Adrenal gland (tissue), 9 donors: ENCODE measurements at regions not wholly inside any gene's neighbourhood (a gene's known extent, or its start where the extent isn't known, plus 50 kb on each side); places are given as distances from the start of the nearest gene placed in this dataset.
A peak's percentile ranks its signal among the peaks of the same experiment; 100 is the strongest.

ENCODE experiments used
- DNase-seq, 7 donors: peaks; one replicate each; pipeline ENCODE4 v3.0.0-alpha.2; 2019 to 2020
- H3K27ac ChIP-seq, 5 donors: fragments of 200-600 bp; sonication (generic) in 4 of 5; 1 replicate in 3 of 5; 2 replicates in 2 of 5; pipeline versions ENCODE4 v1.5.1 to v1.8.0; 2016 to 2020; ENCODE audit warnings: mild to moderate bottlenecking in 1 of 5
- H3K27me3 ChIP-seq: fragments of 200-600 bp; 2 replicates; pipeline ENCODE4 v1.8.0; 2021
- H3K36me3 ChIP-seq, 2 donors: fragments of 200-600 bp; replicated peaks in 1 of 2; 1 replicate in 1 of 2; 2 replicates in 1 of 2; pipeline versions ENCODE4 v1.5.1 to v1.8.0; 2018 to 2022
- H3K4me1 ChIP-seq, 2 donors: fragments of 200-600 bp; replicated peaks in 1 of 2; 1 replicate in 1 of 2; 2 replicates in 1 of 2; pipeline versions ENCODE4 v1.5.1 to v1.8.0; 2018 to 2021
- H3K4me3 ChIP-seq, 4 donors: fragments of 200-600 bp; sonication (generic) in 3 of 4; one replicate each; pipeline ENCODE4 v1.5.1; 2016 to 2018
- H3K9me3 ChIP-seq, 3 donors: fragments of 200-600 bp; sonication (generic) in 1 of 3; replicated peaks in 1 of 3; 1 replicate in 2 of 3; 2 replicates in 1 of 3; pipeline versions ENCODE4 v1.5.1 to v1.8.0; 2016 to 2021
- POLR2A ChIP-seq, 2 donors: fragments of 450-650 bp; IDR thresholded peaks; one replicate each; pipeline ENCODE4 v1.6.1; 2017; ENCODE audit warnings: antibody characterized with exemption in 2 of 2, mild to moderate bottlenecking in 2 of 2, moderate library complexity in 1 of 2
- WGBS, 4 donors: extraction: QIAGEN DNeasy Blood & Tissue Kit in 2 of 4; methylation state at CpG; one replicate each; pipeline versions ENCODE4 v1.1.5 to v1.1.7; 2013 to 2017; 5-methylcytosine and 5-hydroxymethylcytosine counted together
- intact Hi-C, 2 donors: fragments of 100-400 bp; cut with DNase I; formaldehyde crosslinking; loops; one replicate each; pipeline versions ENCODE4 v1.14.1 to v1.15.0; 2022 to 2023
- TF ChIP-seq, protein P1 (sequence below), 6 experiments: fragments of 450-650 bp in 4 of 6; fragments of 200-600 bp in 2 of 6; sonication (generic) in 1 of 6; IDR thresholded peaks; 1 replicate in 5 of 6; 2 replicates in 1 of 6; pipeline versions ENCODE4 v1.5.1 to v1.8.0; 2016 to 2021; ENCODE audit warnings: antibody characterized with exemption in 6 of 6, mild to moderate bottlenecking in 2 of 6, moderate library complexity in 1 of 6
- donor health status: healthy with polysubstance abuse.
- donor health status: Bipolar disorder and iron deficiency.
- donor health status: DM: yes; HTN: yes; CAD: no.
- donor health status: DM: no; HTN: no; CAD: no.
- donor health status: DM: no; HTN: no; CAD: no.

DNA sequence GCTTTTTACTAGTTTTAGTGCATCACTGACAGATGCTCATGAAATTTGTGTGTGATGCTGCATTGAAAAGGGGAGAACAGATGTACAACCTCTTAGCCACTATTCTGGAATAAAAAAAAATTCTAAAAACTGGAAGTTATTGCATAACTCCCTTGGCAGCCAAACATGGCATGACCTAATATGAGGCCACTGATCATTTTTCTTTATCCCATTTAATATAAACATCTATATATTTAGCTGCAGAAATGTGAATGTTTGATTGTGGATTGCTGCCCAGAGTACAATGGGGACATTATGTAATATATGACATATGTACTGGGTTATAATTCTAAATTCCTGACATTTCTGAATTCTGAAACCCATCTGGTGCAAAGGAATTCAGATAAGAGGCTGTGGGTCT is 86.5 kb downstream of the CDCA7 start:
- TF ChIP-seq POLR2A (IDR thresholded peaks at IDR 0.05): no peak
- TF ChIP-seq, protein P1, sequence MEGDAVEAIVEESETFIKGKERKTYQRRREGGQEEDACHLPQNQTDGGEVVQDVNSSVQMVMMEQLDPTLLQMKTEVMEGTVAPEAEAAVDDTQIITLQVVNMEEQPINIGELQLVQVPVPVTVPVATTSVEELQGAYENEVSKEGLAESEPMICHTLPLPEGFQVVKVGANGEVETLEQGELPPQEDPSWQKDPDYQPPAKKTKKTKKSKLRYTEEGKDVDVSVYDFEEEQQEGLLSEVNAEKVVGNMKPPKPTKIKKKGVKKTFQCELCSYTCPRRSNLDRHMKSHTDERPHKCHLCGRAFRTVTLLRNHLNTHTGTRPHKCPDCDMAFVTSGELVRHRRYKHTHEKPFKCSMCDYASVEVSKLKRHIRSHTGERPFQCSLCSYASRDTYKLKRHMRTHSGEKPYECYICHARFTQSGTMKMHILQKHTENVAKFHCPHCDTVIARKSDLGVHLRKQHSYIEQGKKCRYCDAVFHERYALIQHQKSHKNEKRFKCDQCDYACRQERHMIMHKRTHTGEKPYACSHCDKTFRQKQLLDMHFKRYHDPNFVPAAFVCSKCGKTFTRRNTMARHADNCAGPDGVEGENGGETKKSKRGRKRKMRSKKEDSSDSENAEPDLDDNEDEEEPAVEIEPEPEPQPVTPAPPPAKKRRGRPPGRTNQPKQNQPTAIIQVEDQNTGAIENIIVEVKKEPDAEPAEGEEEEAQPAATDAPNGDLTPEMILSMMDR (IDR thresholded peaks at IDR 0.05): no peak
- intact Hi-C loops: no loop called here

DNA sequence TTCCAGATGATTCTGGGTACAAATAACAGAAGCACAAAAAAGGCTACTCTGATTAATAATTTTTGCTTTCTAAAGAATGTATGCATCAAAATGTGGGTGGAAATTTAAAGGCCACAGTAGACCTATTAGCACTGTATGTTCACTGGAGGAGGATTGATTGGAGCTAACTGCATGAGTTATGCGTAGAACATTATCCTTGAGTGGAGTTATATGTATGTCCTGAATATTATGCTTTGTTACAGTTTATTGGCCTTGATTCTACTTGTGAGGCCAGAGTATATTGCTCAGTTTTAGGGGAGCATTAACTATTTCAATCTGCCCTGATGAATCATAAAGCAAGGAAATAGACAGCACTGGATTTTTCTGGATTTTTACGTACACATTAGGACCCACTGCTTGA is 87.9 kb downstream of the CDCA7 start:
- intact Hi-C loops: no loop called here
- Histone ChIP-seq H3K27ac (no peak overlapping the region), H3K9me3 (no peaks in the 10 kb centered on the region), H3K4me3 (no peak overlapping the region), H3K4me1 (no peaks in the 10 kb centered on the region), H3K36me3 (no peaks in the 10 kb centered on the region), H3K27me3 (no peaks in the 10 kb centered on the region)
- DNase-seq: no peak
- no peak for TF ChIP-seq POLR2A (IDR thresholded peaks at IDR 0.05)
- WGBS, 4 donors: 89 to 95% (median 92%) methylated on average over 2 of the region's 2 CpGs

More for the DNA sequence above, 86.5 kb downstream of the CDCA7 start:
- Histone ChIP-seq H3K27ac (no peak overlapping the region), H3K4me1 (no peaks in the 10 kb centered on the region), H3K27me3 (no peaks in the 10 kb centered on the region), H3K36me3 (no peaks in the 10 kb centered on the region), H3K9me3 (no peaks in the 10 kb centered on the region), H3K4me3 (no peak overlapping the region)
- DNase-seq: no peak

DNA sequence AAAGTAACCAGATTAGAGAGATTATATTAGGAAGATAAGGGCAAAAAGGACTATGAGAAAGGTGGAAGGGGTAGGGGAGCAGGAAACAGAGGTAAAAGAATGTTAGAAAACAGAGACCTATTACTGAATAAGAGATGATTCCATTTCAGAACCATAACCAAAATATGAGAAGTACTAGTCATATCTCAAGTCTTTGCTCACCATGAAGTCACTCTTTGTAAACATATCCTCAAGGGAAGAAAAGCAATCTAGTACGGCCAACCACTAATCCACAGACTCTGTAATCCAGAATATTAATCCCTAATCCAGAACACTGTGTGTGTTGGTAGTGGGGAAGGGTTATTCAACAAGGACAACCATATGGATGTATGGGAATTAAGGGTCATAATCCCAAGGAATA is 92.0 kb downstream of the CDCA7 start:
- no peak for DNase-seq
- TF ChIP-seq POLR2A (IDR thresholded peaks at IDR 0.05): no peak
- TF ChIP-seq, protein P1 (IDR thresholded peaks at IDR 0.05): no peak
- WGBS, 4 donors: 63 to 91% (median 76%) methylated on average over 1 of the region's 1 CpG
- Histone ChIP-seq H3K27ac (no peak overlapping the region), H3K4me3 (no peak overlapping the region), H3K36me3 (no peaks in the 10 kb centered on the region), H3K27me3 (no peaks in the 10 kb centered on the region), H3K4me1 (no peaks in the 10 kb centered on the region), H3K9me3 (no peaks in the 10 kb centered on the region)
- intact Hi-C loops: no loop called here

DNA sequence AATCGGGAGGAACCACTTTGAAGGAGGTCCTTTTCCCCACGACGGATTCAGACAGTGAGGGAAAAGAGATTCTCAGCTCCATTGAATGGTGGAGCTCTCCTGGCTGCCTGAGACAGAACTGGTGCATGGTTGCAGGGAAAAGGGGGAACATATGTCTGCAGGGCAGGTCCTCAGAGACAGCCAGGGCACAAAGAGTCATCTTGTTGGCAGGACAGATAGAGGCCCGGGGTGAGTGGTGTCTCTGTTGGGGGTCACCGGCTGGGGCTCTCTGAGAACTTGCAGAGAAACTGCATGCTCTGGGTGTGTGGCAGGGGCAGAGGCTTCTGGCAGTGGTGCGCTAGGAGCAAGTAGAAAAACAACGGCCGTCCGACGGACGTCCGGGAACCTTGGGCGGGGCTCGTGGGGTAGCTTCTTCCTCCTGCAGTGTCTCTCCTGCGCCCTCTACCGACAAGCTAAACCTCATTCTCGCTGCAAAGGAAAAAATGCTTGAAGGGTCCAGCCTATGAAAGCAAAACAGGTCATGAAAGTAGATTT is 94.3 kb downstream of the CDCA7 start:
- TF ChIP-seq POLR2A (IDR thresholded peaks at IDR 0.05): no peak
- TF ChIP-seq, protein P1 (IDR thresholded peaks at IDR 0.05): peak; percentile 56 to 81 (median 69)
- peak overlapping the region in 2 of 4 donors; percentile 2 to 41 for H3K4me3 ChIP-seq
- H3K27me3 ChIP-seq: peaks cover 10% of the 10 kb centered on the region
- 17 to 24% (median 21%) methylated on average over 14 to 17 of the region's 17 CpGs for WGBS, 4 donors
- intact Hi-C loops: no loop called here
- peak; percentile 76 to 91 (median 86) for DNase-seq
- no peaks in the 10 kb centered on the region for H3K4me1 ChIP-seq
- peak overlapping the region in 1 of 5 donors; percentile 22 for H3K27ac ChIP-seq
- H3K36me3 ChIP-seq: no peaks in the 10 kb centered on the region
- H3K9me3 ChIP-seq: no peaks in the 10 kb centered on the region

DNA sequence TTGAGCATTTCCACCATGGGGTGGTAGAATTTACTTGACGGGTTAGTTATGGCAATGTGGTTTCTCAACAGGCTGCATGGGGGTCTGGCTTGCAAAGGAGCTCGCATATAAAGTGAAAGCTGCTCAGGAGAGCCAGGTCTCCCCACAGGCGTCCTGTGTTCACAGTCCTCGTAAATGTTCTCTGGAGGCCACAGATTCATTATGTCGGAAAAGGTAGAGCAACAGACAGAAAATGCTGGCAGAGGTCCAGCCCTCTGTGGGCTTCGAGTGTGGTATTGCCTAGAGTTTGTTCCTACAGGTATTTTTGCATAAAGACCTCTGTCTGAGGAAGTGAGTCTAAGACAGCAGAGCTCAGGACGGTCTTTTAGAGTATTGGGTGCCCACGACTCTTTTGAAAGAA is 96.4 kb downstream of the CDCA7 start:
- TF ChIP-seq POLR2A (IDR thresholded peaks at IDR 0.05): no peak
- TF ChIP-seq, protein P1 (IDR thresholded peaks at IDR 0.05): no peak
- Histone ChIP-seq H3K9me3 (no peaks in the 10 kb centered on the region), H3K36me3 (no peaks in the 10 kb centered on the region), H3K27me3 (peaks cover 14% of the 10 kb centered on the region), H3K4me1 (no peaks in the 10 kb centered on the region), H3K27ac (no peak overlapping the region), H3K4me3 (no peak overlapping the region)
- WGBS, 4 donors: 65 to 83% (median 75%) methylated on average over 8 of the region's 8 CpGs
- no peak for DNase-seq
- intact Hi-C loops: no loop called here
